Nephron progenitor cell (in vitro differentiated cells): ENCODE measurements at regions not wholly inside any gene's neighbourhood (a gene's known extent, or its start where the extent isn't known, plus 50 kb on each side); places are given as distances from the start of the nearest gene placed in this dataset.

Experiments
- DNase-seq: peaks from one replicate; pipeline ENCODE4 v3.0.0; 2021
- H3K27ac Mint-ChIP-seq: 2 replicates; pipeline ENCODE4 v1.8.0; 2021; ENCODE audit warnings: mild to moderate bottlenecking, moderate library complexity, mixed read lengths
- H3K27me3 Mint-ChIP-seq: 2 replicates; pipeline ENCODE4 v1.8.0; 2021; ENCODE audit warnings: mild to moderate bottlenecking, low read depth, mixed read lengths; ENCODE audit not compliant: poor library complexity
- H3K36me3 Mint-ChIP-seq: 2 replicates; pipeline ENCODE4 v1.8.0; 2021; ENCODE audit warnings: low read depth, mixed read lengths
- H3K4me1 Mint-ChIP-seq: 2 replicates; pipeline ENCODE4 v1.8.0; 2021; ENCODE audit warnings: mixed read lengths
- H3K4me3 Mint-ChIP-seq: 2 replicates; pipeline ENCODE4 v1.8.0; 2021; ENCODE audit warnings: mild to moderate bottlenecking, moderate library complexity, mixed read lengths
- H3K9me3 Mint-ChIP-seq: 2 replicates; pipeline ENCODE4 v1.8.0; 2021; ENCODE audit warnings: mild to moderate bottlenecking, moderate library complexity, mixed read lengths
- CTCF ChIP-seq: fragments of 200-600 bp; sonication (generic); IDR thresholded peaks from 2 replicates; pipeline ENCODE4 v1.5.0; 2021; ENCODE audit warnings: antibody characterized with exemption

GRCh38 chr14:82785756-82786482 lies 1252.3 kb upstream of the SEL1L start:
- H3K9me3 Mint-ChIP-seq, result no peaks in the 10 kb centered on the region
- no peak for TF ChIP-seq CTCF
- DNase-seq, result no peak
- H3K4me3 Mint-ChIP-seq, result no peak overlapping the region
- no peaks in the 10 kb centered on the region for H3K27me3 Mint-ChIP-seq
- H3K36me3 Mint-ChIP-seq, result no peaks in the 10 kb centered on the region
- no peaks in the 10 kb centered on the region for H3K4me1 Mint-ChIP-seq
- no peak overlapping the region for H3K27ac Mint-ChIP-seq

GRCh38 chr14:82786483-82786880 lies 1252.8 kb upstream of the SEL1L start:
- H3K27ac Mint-ChIP-seq, result no peak overlapping the region
- TF ChIP-seq CTCF, result no peak
- H3K4me3 Mint-ChIP-seq, result no peak overlapping the region
- H3K4me1 Mint-ChIP-seq, result no peaks in the 10 kb centered on the region
- DNase-seq, result no peak
- no peaks in the 10 kb centered on the region for H3K27me3 Mint-ChIP-seq
- H3K9me3 Mint-ChIP-seq, result no peaks in the 10 kb centered on the region
- H3K36me3 Mint-ChIP-seq, result no peaks in the 10 kb centered on the region

- Mint-ChIP-seq H3K36me3 (no peaks in the 10 kb centered on the region), H3K4me3 (no peak overlapping the region), H3K9me3 (no peaks in the 10 kb centered on the region), H3K27ac (no peak overlapping the region), H3K4me1 (no peaks in the 10 kb centered on the region), H3K27me3 (peaks cover 5% of the 10 kb centered on the region)
- no peak for DNase-seq
- no peak for TF ChIP-seq CTCF
Measured at GRCh38 chr14:82796086-82796485, 1262.4 kb upstream of the SEL1L start.

GRCh38 chr14:82798276-82798675 lies 1264.6 kb upstream of the SEL1L start:
- no peak for TF ChIP-seq CTCF
- no peak for DNase-seq
- H3K4me3 Mint-ChIP-seq, result no peak overlapping the region
- H3K36me3 Mint-ChIP-seq, result no peaks in the 10 kb centered on the region
- peaks cover 5% of the 10 kb centered on the region for H3K27me3 Mint-ChIP-seq
- no peaks in the 10 kb centered on the region for H3K4me1 Mint-ChIP-seq
- H3K27ac Mint-ChIP-seq, result no peak overlapping the region
- H3K9me3 Mint-ChIP-seq, result peaks cover 4% of the 10 kb centered on the region

GRCh38 chr14:82805892-82806825 lies 1272.5 kb upstream of the SEL1L start:
- H3K4me1 Mint-ChIP-seq, result no peaks in the 10 kb centered on the region
- no peak overlapping the region for H3K27ac Mint-ChIP-seq
- H3K9me3 Mint-ChIP-seq, result peaks cover 9% of the 10 kb centered on the region
- no peak overlapping the region for H3K4me3 Mint-ChIP-seq
- no peak for TF ChIP-seq CTCF
- no peak for DNase-seq
- no peaks in the 10 kb centered on the region for H3K36me3 Mint-ChIP-seq
- H3K27me3 Mint-ChIP-seq, result peaks cover 3% of the 10 kb centered on the region
